Neural cell (in vitro differentiated cells): ENCODE measurements at regions not wholly inside any gene's neighbourhood (a gene's known extent, or its start where the extent isn't known, plus 50 kb on each side); places are given as distances from the start of the nearest gene placed in this dataset.

Experiments used
- CTCF ChIP-seq: fragments of 450-650 bp; IDR thresholded peaks from 2 replicates; pipeline ENCODE4 v1.5.1; 2014; ENCODE audit warnings: antibody characterized with exemption, mild to moderate bottlenecking, moderate library complexity; ENCODE audit not compliant: poor library complexity, severe bottlenecking
- EP300 ChIP-seq: fragments of 450-650 bp; conservative IDR thresholded peaks from 2 replicates; pipeline ENCODE4 v1.6.1; 2014; ENCODE audit warnings: antibody characterized with exemption, mild to moderate bottlenecking, moderate library complexity; ENCODE audit not compliant: poor library complexity, severe bottlenecking
- EZH2 ChIP-seq: fragments of 200-600, 300-800 bp; shearing (Covaris generic), sonication (generic); IDR thresholded peaks from 2 replicates; pipeline ENCODE4 v1.6.1; 2014; ENCODE audit warnings: antibody characterized with exemption, low read length, borderline replicate concordance, mild to moderate bottlenecking; ENCODE audit not compliant: insufficient read depth, poor library complexity, severe bottlenecking
- MXI1 ChIP-seq: fragments of 450-650 bp; conservative IDR thresholded peaks from 2 replicates; pipeline ENCODE4 v1.6.1; 2014; ENCODE audit warnings: antibody characterized with exemption, mild to moderate bottlenecking; ENCODE audit not compliant: poor library complexity, severe bottlenecking
- POLR2AphosphoS5 ChIP-seq: IDR thresholded peaks from 2 replicates; pipeline ENCODE4 v1.6.1; 2012
- RAD21 ChIP-seq: fragments of 450-650 bp; conservative IDR thresholded peaks from 2 replicates; pipeline ENCODE4 v1.6.1; 2014; ENCODE audit warnings: antibody characterized with exemption, mild to moderate bottlenecking, moderate library complexity
- REST ChIP-seq: IDR thresholded peaks from 2 replicates; pipeline ENCODE4 v1.6.1; 2012; ENCODE audit warnings: borderline replicate concordance
- SMC3 ChIP-seq: fragments of 450-650 bp; conservative IDR thresholded peaks from 2 replicates; pipeline ENCODE4 v1.6.1; 2014; ENCODE audit warnings: antibody characterized with exemption, mild to moderate bottlenecking, moderate library complexity; ENCODE audit not compliant: poor library complexity
- TAF1 ChIP-seq: IDR thresholded peaks from 2 replicates; pipeline ENCODE4 v1.6.1; 2012; ENCODE audit warnings: low read depth

GRCh38 chr4:106830879-106831278 is 205.2 kb downstream of the DKK2 start:
- no peak for TF ChIP-seq CTCF
- no peak for TF ChIP-seq EP300
- TF ChIP-seq EZH2: no peak
- TF ChIP-seq SMC3: no peak
- no peak for TF ChIP-seq REST
- no peak for TF ChIP-seq POLR2AphosphoS5
- no peak for TF ChIP-seq RAD21
- no peak for TF ChIP-seq TAF1
- TF ChIP-seq MXI1: no peak
